Upper lobe of left lung (tissue), 4 donors: ENCODE measurements at regions not wholly inside any gene's neighbourhood (a gene's known extent, or its start where the extent isn't known, plus 50 kb on each side); places are given as distances from the start of the nearest gene placed in this dataset.

Experiments used
- EP300 ChIP-seq, 4 donors: sonication (generic); formaldehyde crosslinking; IDR thresholded peaks; one replicate each; pipeline ENCODE4 v1.5.1; 2017; ENCODE audit warnings: antibody characterized with exemption in 4 of 4, control low read depth in 2 of 4
- TF ChIP-seq, protein P1 (sequence below), 6 experiments: fragments of 450-650 bp in 4 of 6; fragments of 200-600 bp in 2 of 6; sonication (generic) in 2 of 6; IDR thresholded peaks; one replicate each; pipeline ENCODE4 v1.5.1; 2016 to 2019; ENCODE audit warnings: antibody characterized with exemption in 6 of 6

DNA sequence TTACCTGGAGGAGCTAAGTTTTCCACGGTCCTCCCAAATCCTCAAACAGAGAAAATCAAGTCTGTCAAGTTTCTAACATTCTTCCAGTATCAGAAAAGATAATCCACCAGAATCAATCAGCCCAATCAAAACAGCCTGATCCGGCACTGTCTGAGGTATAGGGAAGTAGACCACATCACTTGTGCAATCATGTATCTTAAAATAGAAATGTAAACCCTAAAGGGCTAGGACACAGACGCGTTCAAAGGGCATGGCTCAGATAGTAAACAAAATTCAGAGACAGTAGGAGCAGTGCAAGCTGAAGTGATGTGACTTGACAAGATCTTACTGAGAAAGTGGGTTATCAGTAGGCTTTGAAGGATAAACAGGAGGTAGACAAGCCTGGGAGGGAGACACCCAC, 252.4 kb upstream of the DAPK1 start:
- TF ChIP-seq, protein P1, sequence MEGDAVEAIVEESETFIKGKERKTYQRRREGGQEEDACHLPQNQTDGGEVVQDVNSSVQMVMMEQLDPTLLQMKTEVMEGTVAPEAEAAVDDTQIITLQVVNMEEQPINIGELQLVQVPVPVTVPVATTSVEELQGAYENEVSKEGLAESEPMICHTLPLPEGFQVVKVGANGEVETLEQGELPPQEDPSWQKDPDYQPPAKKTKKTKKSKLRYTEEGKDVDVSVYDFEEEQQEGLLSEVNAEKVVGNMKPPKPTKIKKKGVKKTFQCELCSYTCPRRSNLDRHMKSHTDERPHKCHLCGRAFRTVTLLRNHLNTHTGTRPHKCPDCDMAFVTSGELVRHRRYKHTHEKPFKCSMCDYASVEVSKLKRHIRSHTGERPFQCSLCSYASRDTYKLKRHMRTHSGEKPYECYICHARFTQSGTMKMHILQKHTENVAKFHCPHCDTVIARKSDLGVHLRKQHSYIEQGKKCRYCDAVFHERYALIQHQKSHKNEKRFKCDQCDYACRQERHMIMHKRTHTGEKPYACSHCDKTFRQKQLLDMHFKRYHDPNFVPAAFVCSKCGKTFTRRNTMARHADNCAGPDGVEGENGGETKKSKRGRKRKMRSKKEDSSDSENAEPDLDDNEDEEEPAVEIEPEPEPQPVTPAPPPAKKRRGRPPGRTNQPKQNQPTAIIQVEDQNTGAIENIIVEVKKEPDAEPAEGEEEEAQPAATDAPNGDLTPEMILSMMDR (IDR thresholded peaks at IDR 0.05), result no peak
- no peak for TF ChIP-seq EP300 (IDR thresholded peaks at IDR 0.05)
